HCT116 (cell line): ENCODE measurements at regions not wholly inside any gene's neighbourhood (a gene's known extent, or its start where the extent isn't known, plus 50 kb on each side); places are given as distances from the start of the nearest gene placed in this dataset.

Source experiments
- CTCF ChIP-seq, 3 experiments: fragments of 200-600 bp in 1 of 3; sonication (generic) in 1 of 3; IDR thresholded peaks in 2 of 3; conservative IDR thresholded peaks in 1 of 3; 2 replicates each; pipeline ENCODE4 v1.5.1; 2012 to 2017; ENCODE audit warnings: low read depth in 2 of 3, low read length in 2 of 3, antibody characterized with exemption in 1 of 3, borderline replicate concordance in 1 of 3, control low read depth in 1 of 3, mild to moderate bottlenecking in 1 of 3, mixed read lengths in 1 of 3, mixed run types in 1 of 3, moderate library complexity in 1 of 3; ENCODE audit not compliant: insufficient read depth in 1 of 3
- EZH2 ChIP-seq: fragments of 200-600 bp; sonication (generic); IDR thresholded peaks from 2 replicates; pipeline ENCODE4 v1.6.1; 2017; ENCODE audit warnings: antibody characterized with exemption, mixed run types
- MAX ChIP-seq: IDR thresholded peaks from 2 replicates; pipeline ENCODE4 v1.6.1; 2012
- POLR2A ChIP-seq: IDR thresholded peaks from 2 replicates; pipeline ENCODE4 v1.7.0; 2011; ENCODE audit warnings: borderline replicate concordance; ENCODE audit not compliant: insufficient read depth, insufficient read length; ENCODE audit errors: extremely low read depth
- POLR2AphosphoS5 ChIP-seq: IDR thresholded peaks from 2 replicates; pipeline ENCODE4 v1.6.1; 2011; ENCODE audit warnings: mild to moderate bottlenecking, low read depth, low read length, moderate library complexity

GRCh38 chr2:14322306-14322705, 310.2 kb upstream of the LRATD1 start:
- no peak for TF ChIP-seq CTCF (IDR thresholded peaks at IDR 0.05 in 2 of 3, conservative IDR thresholded peaks at IDR 0.05 in 1 of 3; ENCODE audit: borderline replicate concordance in 1 of 3, insufficient read depth in 1 of 3, low read depth in 2 of 3, low read length in 2 of 3)
- no peak for TF ChIP-seq POLR2AphosphoS5
- TF ChIP-seq MAX, result no peak
- TF ChIP-seq POLR2A, result no peak
- TF ChIP-seq EZH2, result no peak
